GM21390 (cell line): ENCODE measurements at regions not wholly inside any gene's neighbourhood (a gene's known extent, or its start where the extent isn't known, plus 50 kb on each side); places are given as distances from the start of the nearest gene placed in this dataset.
"Not testable (repeated sequence)": the region's sequence is repeated elsewhere in the genome, so short reads cannot be mapped to it uniquely, and the experiment has no call there.

ENCODE experiments used
- ATAC-seq: cut with Tn5 transposase; IDR thresholded peaks from one replicate; pipeline ENCODE4 v1.9.1; 2021; ENCODE audit not compliant: unreplicated experiment

DNA sequence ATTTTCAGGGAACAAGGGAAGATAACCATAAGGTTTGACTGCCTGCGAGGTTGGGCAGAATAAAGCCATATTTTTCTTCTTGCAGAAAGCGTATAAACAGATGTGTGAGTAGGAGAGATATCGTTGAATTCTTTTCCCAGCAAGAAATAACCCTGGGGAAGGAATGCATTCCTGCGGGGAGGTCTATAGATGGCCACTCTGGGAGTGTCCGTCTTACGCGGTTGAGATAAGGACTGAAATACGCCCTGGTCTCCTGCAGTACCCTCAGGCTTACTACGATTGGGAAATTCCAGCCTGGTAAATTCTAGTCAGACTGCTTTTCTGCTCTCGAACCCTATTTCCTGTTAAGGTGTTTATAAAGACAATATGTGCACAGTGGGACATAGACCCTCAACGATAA, 225.0 kb downstream of the LRIG3 start:
- no peak for ATAC-seq

DNA sequence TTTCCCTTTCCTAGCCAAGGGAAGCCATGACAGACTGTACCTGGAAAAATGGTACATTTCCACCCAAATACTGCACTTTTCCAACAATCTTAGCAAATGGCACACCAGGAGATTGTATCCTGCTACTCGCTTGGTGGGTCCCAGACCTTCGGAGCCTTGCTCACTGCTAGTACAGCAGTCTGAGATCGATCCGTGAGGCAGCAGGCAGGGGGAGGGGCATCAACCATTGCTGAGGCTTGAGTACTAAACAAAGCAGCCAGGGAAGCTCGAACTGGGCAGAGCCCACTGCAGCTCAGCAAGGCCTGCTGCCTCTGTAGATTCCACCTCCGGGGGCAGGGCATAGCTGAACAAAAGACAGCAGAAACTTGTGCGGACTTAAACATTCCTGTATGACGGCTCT, 218.8 kb downstream of the LRIG3 start:
- ATAC-seq, result no peak

DNA sequence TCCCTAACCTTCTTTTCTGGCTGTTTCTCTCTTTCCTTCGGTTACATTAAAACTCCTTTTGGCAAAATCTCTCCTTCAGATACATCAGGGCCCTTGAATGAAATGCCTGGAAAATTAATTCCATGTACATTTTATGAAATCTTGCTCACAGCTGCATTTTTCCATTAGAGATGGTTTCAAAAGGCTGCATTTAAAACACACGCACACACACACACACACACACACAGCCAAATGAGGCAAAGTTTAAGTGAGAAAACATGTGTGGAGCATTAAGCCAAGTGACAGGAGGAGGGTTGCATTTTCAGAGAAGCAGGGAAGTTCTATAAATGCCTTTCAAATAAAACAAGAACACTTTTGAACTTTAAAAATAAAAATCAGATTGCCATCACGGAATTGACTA, 216.4 kb downstream of the LRIG3 start:
- no peak for ATAC-seq

DNA sequence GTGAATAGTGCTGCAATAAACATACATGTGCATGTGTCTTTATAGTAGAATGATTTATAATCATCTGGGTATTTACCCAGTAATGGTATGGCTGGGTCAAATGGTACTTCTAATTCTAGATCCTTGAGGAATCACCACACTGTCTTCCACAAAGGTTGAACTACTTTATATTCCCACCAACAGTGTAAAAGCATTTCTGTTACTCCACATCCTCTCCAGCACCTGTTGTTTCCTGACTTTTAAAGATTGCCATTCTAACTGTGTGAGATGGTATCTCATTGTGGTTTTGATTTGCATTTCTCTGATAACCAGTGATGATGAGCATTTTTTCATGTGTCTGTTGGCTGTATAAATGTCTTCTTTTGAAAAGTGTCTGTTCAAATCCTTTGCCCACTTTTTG, 215.5 kb downstream of the LRIG3 start:
- not testable (repeated sequence) for ATAC-seq

DNA sequence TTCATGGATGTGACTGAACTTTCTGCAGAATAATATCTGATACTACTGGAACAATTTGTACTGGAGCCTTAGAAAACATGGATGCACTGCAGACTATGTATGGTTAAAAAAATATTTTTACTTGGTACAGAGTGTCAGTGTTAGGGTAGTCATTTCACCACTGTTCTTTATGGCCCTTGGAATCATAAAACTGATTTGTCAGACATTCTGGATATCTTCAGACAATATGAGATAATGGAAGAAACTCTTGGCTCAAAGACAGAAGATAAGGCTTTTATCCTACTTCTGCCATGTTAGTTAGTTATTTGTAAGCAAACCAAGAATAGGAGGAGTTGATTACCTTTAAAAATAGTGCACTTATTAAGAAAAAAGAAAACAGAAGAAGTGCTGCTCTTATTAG, 209.4 kb downstream of the LRIG3 start:
- ATAC-seq, result no peak

DNA sequence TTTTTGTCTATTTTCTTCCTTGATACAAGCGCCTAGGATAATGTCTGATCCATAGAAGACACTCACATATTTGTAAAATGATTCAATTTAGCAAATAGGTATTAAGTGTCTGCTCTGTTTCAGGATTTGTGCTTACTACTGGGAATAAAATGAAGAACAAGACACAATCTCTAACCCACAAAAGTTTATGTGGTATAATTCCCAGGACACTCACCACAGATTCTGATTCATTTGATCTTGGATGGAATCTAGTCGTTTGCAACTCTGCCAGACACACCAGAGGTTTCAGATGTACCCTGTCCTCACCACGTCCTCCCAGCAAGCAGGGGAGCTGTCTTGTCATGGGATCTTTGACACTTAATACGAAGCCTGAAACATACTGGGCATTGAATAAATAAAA, 208.3 kb downstream of the LRIG3 start:
- no peak for ATAC-seq

DNA sequence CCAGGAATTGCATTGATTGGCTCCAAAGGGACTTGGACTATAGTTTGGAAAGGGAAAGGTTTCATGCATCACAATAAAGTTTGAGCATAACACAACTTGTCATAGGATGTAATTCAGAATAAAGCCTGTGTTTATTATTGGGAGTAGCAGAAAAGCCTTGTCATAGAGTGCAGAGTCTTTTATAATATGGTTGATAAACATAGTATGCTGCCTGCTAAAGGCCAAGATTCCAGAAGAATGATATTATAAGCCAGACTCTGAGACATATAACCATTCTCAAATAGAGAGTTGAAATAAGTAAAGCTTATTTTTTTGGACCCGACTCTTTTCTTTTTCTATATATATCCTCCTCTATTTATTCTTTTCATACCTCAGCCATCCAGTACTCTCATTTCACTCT, 207.3 kb downstream of the LRIG3 start:
- no peak for ATAC-seq

DNA sequence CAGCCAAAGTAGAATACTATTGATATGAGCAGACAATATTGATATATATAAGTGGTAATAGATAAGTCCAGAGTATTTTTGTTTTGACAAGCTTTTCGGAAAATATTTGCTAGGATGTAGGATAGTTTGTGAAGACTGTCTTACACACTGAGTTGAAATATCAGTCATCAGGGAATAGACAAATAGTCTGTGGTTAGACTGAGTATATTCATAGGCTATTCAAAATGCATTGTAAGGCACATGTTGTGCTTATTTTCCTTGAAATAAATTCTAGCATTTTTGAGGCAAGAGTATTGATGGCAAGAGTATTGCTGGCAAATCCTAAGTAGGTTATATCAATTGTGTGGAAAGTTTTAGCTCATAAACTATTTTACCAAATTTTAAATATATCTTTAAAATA, 201.1 kb downstream of the LRIG3 start:
- no peak for ATAC-seq

DNA sequence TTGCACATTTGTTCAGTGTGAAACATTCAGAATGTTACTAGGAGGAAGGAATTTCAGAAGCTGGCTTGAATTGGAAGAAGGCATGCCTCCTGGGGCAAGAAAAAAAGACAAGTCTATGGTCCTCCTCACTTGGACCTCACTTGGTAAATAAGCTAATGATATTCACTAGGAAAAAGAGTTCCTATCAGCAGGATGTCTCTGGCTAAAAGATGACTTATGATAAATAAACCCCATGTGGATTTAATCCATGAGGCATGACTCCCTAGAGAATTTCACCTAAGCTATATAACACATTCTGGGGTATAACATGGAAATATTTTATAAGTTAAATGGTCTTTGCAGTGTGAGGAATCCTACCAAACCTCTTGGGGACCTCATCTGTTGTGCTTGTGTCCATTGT, 199.9 kb downstream of the LRIG3 start:
- ATAC-seq, result no peak

DNA sequence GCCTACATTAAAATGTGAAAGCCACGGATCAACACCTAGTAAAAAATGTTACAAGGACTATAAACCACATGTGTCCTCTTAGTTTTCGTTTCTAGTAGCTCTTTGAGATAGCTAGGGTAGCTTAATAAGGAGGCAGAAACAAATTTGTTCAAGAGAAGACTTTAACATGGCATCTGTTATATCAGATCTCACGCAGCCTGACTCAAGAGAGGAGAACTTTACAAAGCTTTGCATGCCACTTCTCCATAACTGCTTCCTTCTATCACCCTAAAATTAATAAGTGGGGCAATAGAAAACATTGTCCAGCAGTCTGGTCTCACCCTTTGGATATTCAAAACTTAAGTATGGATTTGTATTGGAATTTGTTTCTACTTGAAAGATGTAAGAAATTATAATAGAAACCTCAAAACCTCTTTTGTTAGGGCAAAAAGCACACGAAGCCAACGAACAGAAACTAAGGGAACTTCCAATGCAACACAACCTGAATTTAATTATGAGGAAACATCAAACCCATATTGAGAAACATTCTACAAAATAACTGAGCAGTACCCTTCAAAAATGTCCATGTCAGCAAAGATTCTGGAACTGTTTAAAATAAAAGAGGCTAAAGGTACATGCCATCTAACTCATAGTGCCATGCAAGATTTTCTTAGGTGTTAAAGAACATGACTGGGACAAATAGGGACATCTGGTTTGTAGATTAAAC, 194.8 kb downstream of the LRIG3 start:
- no peak for ATAC-seq

DNA sequence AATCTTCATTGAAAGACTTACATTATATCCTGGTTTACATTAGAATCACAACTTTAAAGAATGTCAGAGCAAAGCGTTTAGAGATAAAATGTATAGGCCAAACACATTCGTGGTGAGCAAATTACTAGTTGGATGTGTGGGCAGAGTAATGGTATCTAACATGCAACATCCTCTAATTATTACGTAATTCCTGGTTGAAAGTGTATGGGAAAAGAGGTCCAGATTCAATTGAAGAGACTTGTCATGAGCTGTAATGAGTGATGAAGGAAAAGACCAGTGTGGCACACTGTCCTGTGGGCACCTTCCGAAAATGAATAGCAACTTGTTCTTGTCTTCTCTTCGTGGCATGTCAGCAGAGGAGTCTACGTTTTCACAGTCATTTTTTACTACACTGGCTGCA, 192.8 kb downstream of the LRIG3 start:
- no peak for ATAC-seq

DNA sequence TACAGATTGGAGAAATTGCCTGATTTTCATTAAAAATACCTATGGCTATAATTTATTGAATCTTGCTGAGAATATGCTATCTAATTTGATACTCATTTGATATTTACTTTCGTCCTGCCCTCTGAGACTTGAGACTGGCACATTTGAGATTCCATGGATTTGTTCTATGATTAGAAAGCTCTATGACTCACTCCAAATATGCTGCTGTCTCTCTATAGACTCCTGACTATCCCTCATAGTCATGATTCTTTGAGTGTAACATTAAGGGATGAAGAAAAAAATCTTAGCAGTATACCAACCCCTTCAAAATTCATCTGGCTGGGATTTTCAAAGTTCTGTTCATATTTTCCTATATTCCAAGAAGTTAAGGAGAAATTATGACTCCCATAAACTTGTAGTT, 191.9 kb downstream of the LRIG3 start:
- no peak for ATAC-seq

DNA sequence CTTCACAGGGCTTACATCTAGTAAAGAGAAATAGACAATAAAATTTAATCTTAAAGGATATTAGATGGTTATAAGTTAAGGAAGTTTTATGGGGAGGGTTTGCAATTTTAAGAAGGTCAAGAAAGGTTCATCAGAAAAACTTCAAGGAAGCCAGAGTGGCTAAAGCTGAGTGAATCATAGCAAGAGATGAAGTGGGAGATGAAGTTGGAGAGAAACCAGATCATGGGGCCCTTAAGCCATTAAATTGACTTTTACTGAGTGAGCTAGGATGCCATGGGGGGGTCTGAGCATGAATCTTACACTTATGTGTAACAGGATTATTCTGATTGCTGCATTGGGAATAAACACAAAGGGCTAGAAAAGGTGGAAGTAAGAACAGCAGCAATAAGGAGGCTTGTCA, 189.2 kb downstream of the LRIG3 start:
- no peak for ATAC-seq

DNA sequence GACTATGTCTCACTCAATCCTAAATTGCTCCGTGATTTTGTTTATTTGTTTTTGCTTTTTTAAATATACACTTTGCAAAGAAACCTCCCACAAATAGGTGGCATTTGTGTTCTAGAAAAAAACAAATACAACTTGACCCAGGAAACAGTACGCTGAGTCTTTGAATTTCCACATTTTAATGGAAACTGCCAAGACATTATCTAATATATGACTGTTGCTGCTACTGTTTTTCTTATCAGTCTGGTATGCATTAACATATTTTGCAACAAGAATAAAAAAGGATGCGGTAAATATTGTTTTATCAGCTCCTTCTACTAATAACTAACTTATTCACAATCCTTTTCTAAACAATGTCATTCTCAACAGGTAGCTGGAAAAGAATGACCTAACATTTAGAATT, 187.4 kb downstream of the LRIG3 start:
- no peak for ATAC-seq

DNA sequence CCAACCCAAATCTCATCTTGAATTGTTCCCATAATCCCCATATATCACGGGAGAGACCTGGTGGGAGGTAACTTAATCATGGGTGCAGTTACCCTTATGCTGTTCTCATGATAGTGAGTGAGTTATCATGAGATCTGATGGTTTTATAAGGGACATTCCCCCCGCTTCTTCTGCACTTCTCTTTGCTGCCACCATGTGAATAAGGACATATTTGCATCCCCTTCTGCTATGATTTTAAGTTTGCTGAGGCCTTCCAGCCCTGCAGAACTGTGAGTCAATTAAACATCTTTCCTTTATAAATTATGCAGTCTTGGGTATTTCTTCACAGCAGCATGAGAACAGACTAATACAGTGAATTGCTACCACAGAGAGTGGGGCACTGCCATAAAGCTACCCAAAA, 179.1 kb downstream of the LRIG3 start:
- ATAC-seq, result no peak

DNA sequence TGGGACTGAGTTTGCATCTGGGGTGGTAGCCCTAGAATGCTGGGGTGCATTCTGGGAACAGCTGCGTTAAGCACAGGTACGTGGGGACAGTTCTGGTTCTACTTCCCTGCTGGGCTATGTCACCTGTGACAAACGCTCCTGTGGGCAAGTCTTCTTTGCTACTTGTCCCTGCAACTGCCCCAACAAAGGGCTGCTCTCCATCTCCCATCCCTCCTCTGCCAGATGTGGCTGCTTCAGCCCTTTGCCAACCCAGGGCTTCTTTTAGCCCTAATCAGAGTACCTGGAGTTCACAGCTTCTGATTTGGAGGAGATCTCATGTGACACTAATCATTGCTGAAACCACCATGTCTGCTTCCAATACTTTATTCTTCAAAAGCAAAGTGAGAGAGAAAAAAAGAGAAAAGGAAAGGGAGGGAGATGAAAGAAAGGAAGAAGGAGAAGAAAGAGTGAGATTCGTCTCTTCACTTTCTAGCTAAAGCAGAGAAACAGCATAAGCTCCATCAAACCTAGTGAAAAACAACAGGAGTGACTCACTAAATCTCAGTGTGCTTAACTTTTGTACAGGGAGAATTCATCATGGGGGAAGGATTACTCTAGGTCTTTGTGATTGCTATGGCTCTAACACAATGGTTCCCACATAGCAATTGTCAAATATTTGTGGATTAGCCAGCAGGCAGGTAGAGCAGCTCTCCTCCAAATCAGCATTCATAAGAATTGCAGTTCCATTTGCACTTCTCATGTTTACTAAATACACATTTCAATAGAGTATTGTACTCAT, 174.8 kb downstream of the LRIG3 start:
- ATAC-seq, result no peak

DNA sequence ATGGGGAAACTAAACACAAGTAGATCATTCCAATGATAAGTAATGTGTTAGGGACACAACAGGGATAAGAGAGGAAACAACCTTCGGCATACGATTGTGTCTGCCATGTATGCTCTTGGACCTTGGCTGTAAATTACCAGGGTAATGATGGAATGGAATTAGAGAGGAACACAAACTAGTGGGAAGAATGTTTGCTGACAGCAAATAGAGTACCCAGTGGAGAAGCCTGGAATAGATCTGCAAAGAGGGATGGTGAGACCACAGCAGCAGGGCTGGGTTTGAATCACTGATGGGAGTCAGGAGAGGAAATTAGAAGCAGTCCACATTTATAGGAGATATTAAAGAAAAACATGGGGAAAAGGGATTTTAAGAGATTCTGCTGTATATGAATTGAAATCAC, 172.8 kb downstream of the LRIG3 start:
- ATAC-seq, result no peak

DNA sequence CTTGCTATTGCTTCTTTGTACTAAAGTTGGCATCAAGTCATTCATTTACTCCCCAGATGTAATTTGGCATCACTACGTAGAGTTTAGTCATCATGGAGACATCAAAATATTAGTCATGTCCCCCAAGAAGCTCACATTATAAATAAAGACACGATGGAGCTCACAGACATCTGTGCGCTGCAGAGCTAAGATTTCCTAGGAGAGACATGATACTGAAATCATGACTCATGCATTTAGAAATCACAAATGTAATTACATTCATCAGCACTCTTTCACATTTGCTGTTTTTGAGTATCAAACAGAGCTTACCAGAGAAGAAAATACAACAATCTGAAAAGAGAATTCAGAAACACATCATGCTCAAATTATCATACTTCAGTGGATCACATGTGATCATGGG, 169.8 kb downstream of the LRIG3 start:
- no peak for ATAC-seq

DNA sequence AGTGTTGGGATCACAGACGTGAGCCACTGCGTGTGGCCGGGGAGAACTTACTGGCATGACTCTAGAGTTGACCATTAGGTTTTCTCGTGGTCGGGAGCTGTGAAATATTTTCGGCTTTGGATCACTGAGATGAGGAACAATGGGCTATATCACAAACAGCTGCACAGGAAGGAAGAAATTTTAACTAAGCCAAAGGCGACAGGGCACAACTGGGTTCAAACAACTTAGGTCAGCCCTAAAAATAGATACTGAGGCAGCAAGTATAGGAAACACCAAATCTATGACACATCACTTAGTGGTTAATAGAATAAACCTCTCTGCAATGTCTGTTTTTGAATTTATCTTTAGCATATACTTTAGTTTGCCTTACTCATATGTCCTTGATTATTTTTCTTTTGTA, 162.9 kb downstream of the LRIG3 start:
- ATAC-seq, result no peak

DNA sequence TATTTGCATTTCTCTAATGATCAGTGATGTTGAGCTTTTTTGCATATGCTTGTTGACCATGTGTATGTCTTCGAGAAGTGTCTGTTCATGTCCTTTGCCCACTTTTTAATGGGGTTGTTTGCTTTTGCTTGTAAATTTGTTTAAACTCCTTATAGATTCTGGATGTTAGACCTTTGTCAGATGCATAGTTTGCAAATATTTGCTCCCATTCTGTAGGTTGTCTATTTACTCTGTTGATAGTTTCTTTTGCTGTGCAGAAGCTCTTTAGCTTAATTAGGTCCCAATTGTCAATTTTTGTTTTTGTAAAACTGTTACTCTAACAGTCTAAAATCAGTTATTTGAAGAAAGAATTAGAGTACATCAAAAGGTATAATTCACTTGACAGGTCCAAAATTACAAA, 160.6 kb downstream of the LRIG3 start:
- not testable (repeated sequence) for ATAC-seq

DNA sequence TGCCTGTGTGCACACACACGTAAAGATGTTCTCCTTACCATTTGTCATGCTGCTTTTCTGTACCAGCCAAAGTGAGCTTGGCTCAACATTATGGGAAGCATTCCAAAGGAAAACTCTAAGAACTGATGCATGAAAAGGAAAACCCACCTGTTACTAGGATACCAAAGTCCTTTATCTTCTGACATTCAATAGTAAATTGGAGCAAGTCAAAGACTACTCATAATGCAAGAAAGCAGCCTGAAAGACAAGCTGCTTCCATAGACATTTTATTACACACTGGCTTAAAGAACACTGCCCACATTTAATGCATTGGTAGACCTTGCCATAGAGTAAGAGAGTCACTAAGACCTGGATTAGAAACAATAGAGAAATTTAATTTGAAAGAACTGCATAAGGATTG, 159.0 kb downstream of the LRIG3 start:
- no peak for ATAC-seq

DNA sequence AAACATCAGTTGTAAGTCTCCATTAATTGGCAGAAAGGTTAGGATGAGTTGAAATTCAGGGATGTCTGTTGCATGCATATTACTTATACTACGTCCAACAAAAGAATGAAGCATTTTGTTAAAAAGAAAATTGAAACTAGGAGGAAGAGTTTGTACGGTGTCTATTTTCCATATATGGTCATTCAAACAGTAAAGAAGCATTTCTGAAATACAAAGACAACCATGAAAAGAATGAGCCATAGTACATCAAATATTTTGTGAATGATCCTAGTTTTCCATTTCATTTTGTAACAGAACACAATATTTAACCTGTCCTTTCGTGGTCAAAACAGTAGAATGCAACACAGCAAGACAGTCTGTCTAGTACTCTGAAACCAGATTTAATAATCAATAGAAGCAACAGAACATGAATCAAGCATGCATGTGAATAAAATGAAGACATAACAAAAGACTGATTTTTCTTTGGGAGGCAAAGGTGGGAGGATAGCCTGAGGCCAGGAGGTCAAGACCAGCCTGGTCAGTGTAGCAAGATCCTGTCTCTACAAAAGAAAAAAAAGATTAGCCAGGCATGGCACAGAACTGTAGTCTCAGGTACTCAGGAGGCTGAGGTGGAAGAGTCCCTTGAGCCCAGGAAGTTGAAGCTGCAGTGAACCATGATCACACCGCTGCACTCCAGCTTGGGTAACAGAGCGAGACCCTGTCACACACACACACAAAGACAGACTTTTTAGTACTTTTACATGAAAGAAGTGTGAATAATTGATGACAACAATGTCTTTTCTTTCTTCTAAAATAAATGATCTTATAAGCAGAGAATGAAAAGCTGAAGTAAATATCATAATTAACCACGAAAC, 156.0 kb downstream of the LRIG3 start:
- ATAC-seq, result no peak
